H1 (cell line): ENCODE measurements at regions not wholly inside any gene's neighbourhood (a gene's known extent, or its start where the extent isn't known, plus 50 kb on each side); places are given as distances from the start of the nearest gene placed in this dataset.

Source experiments
- BCL11A ChIP-seq, 2 experiments: IDR thresholded peaks; one replicate each; pipeline ENCODE4 v1.6.1; 2011; ENCODE audit warnings: low read depth in 2 of 2, low read length in 2 of 2, mild to moderate bottlenecking in 2 of 2
- E2F6 ChIP-seq: IDR thresholded peaks from 2 replicates; pipeline ENCODE4 v1.6.1; 2012; ENCODE audit warnings: inconsistent platforms
- MAX ChIP-seq: IDR thresholded peaks from 2 replicates; pipeline ENCODE4 v1.6.1; 2012; ENCODE audit warnings: inconsistent platforms
- TCF12 ChIP-seq: IDR thresholded peaks from 2 replicates; pipeline ENCODE4 v1.6.1; 2011; ENCODE audit warnings: low read depth, mild to moderate bottlenecking, low read length
- ZNF274 ChIP-seq: IDR thresholded peaks from 2 replicates; pipeline ENCODE4 v1.7.0; 2012; ENCODE audit warnings: low read length, borderline replicate concordance; ENCODE audit errors: extremely low read depth

GRCh38 chr2:239824866-239825704, 200.1 kb downstream of the NDUFA10 start (continued):
- TF ChIP-seq ZNF274 (no peak), BCL11A (IDR thresholded peaks at IDR 0.05; ENCODE audit: low read depth in 2 of 2, low read length in 2 of 2) (no peak), MAX (peak; percentile 61; the same call in 1 of the 2 replicates), E2F6 (no peak), TCF12 (no peak)
- TF ChIP-seq, all 59 proteins: peak for 4
